PC-3 (cell line): ENCODE measurements at regions not wholly inside any gene's neighbourhood (a gene's known extent, or its start where the extent isn't known, plus 50 kb on each side); places are given as distances from the start of the nearest gene placed in this dataset.

Source experiments
- ATAC-seq: fragments of 200-7000 bp; cut with Tn5 transposase; 2 replicates; pipeline ENCODE4 v1.9.1; 2020; ENCODE audit warnings: mild to moderate bottlenecking, moderate library complexity
- BruUV-seq: library from RNA; stranded (reverse); fragments of 400-500 nt; replicated peaks from 2 replicates; lab custom pipeline; 2021; lab: Mats Ljungman, UMichigan
- CTCF ChIA-PET: fragments of 300-600 bp; sonication (Branson Sonifier 250); formaldehyde crosslinking; loops from one replicate; lab custom pipeline; 2022; ENCODE audit warnings: antibody characterized with exemption; lab: Charles Lee
- POLR2A ChIA-PET: fragments of 300-600 bp; sonication (Branson Sonifier 250); formaldehyde crosslinking; loops from one replicate; lab custom pipeline; 2022; ENCODE audit warnings: antibody characterized with exemption; ENCODE audit not compliant: unreplicated experiment; lab: Charles Lee
- DNase-seq: peaks from one replicate; pipeline ENCODE4 v3.0.0-alpha.2; 2015
- H2AFZ ChIP-seq: fragments of 300-600 bp; sonication (generic); 2 replicates; pipeline ENCODE4 v1.6.0; 2016; ENCODE audit warnings: antibody characterized with exemption, low read length
- H3F3A ChIP-seq: fragments of 300-600 bp; sonication (generic); one replicate; pipeline ENCODE4 v1.6.0; 2017; ENCODE audit warnings: antibody characterized with exemption, low read length, control low read depth, mild to moderate bottlenecking; ENCODE audit not compliant: unreplicated experiment
- H3K27ac ChIP-seq: fragments of 300-600 bp; sonication (generic); 2 replicates; pipeline ENCODE4 v1.5.1; 2016; ENCODE audit warnings: mild to moderate bottlenecking, low read length
- H3K27me3 ChIP-seq: fragments of 300-600 bp; sonication (generic); 2 replicates; pipeline ENCODE4 v1.6.1; 2016; ENCODE audit warnings: low read length, mixed read lengths
- H3K36me3 ChIP-seq: fragments of 300-600 bp; sonication (generic); 2 replicates; pipeline ENCODE4 v1.6.1; 2016; ENCODE audit warnings: low read depth, mixed run types, low read length, mixed read lengths
- H3K4me1 ChIP-seq: fragments of 300-600 bp; sonication (generic); 2 replicates; pipeline ENCODE4 v1.5.1; 2016; ENCODE audit warnings: low read length; ENCODE audit not compliant: insufficient read depth
- H3K4me2 ChIP-seq: fragments of 300-600 bp; sonication (generic); 2 replicates; pipeline ENCODE4 v1.6.0; 2016; ENCODE audit warnings: low read length
- H3K4me3 ChIP-seq: fragments of 300-600 bp; sonication (generic); 2 replicates; pipeline ENCODE4 v1.5.1; 2016; ENCODE audit warnings: mild to moderate bottlenecking, low read length, mixed read lengths
- H3K79me2 ChIP-seq: fragments of 300-600 bp; sonication (generic); 2 replicates; pipeline ENCODE4 v1.6.1; 2017; ENCODE audit warnings: low read length, mixed read lengths
- H3K9ac ChIP-seq: fragments of 300-600 bp; sonication (generic); 2 replicates; pipeline ENCODE4 v1.6.0; 2016; ENCODE audit warnings: mild to moderate bottlenecking, low read length
- H3K9me2 ChIP-seq: fragments of 300-600 bp; sonication (generic); replicated peaks from 2 replicates; pipeline ENCODE4 v1.6.1; 2016; ENCODE audit warnings: mixed run types, low read length, mixed read lengths
- H3K9me3 ChIP-seq: fragments of 300-600 bp; sonication (generic); 2 replicates; pipeline ENCODE4 v1.6.1; 2016; ENCODE audit warnings: low read length, mixed read lengths
- H4K20me1 ChIP-seq: fragments of 300-600 bp; sonication (generic); 2 replicates; pipeline ENCODE4 v1.6.1; 2016; ENCODE audit warnings: low read length, mixed read lengths
- CTCF ChIP-seq: fragments of 300-600 bp; sonication (generic); conservative IDR thresholded peaks from 2 replicates; pipeline ENCODE4 v1.5.1; 2017; ENCODE audit warnings: antibody characterized with exemption, low read depth, mild to moderate bottlenecking, low read length
- EZH2 ChIP-seq: fragments of 300-600 bp; sonication (generic); IDR thresholded peaks from one replicate; pipeline ENCODE4 v1.6.1; 2017; ENCODE audit warnings: antibody characterized with exemption, mild to moderate bottlenecking, low read length; ENCODE audit not compliant: unreplicated experiment
- EZH2phosphoT487 ChIP-seq: fragments of 300-600 bp; sonication (generic); IDR thresholded peaks from 2 replicates; pipeline ENCODE4 v1.6.1; 2018; ENCODE audit warnings: mild to moderate bottlenecking, antibody characterized with exemption, low read length, borderline replicate concordance
- intact Hi-C: fragments of 100-400 bp; cut with micrococcal nuclease; formaldehyde crosslinking; loops from 2 replicates; pipeline ENCODE4 v1.9.0; 2023

DNA sequence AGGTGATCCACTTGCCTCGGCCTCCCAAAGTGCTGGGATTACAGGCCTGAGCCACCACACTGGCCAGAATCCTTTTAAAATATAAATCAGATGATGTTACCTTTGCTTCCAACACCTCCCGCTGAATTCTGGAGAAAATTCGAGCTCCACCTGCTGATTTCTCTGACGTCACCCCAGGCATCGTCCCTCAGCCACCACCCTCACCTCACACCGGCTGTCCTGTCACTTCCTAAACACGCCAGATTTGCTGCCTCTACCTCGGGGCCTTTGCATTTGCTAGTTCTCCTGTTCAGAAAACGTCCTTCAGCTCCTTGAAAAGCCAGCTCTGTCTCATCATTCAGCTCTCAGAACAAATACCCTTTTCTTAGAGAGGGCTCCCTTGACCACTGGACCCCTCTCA, 57.9 kb downstream of the FBXO2 start:
- intact Hi-C loops = no loop called here
- no peak overlapping the region for H2AFZ ChIP-seq
- DNase-seq = no peak
- no peaks in the 10 kb centered on the region for H3K9me3 ChIP-seq
- H3K9ac ChIP-seq = no peak overlapping the region
- H3K79me2 ChIP-seq = no peaks in the 10 kb centered on the region
- no peaks in the 10 kb centered on the region for H4K20me1 ChIP-seq
- H3K4me2 ChIP-seq = no peak overlapping the region
- CTCF ChIA-PET = no interaction called here
- no TSS peak for BruUV-seq
- no peak overlapping the region for H3K4me3 ChIP-seq
- no peak overlapping the region for H3K27ac ChIP-seq
- no peaks in the 10 kb centered on the region for H3K36me3 ChIP-seq
- H3F3A ChIP-seq = no peaks in the 10 kb centered on the region
- POLR2A ChIA-PET = no interaction called here
- H3K4me1 ChIP-seq = no peaks in the 10 kb centered on the region
- no peak for ATAC-seq
- TF ChIP-seq EZH2 (no peak), CTCF (no peak), EZH2phosphoT487 (no peak)
- peaks cover 23% of the 10 kb centered on the region for H3K27me3 ChIP-seq
- no peaks in the 10 kb centered on the region for H3K9me2 ChIP-seq

- POLR2A ChIA-PET = no interaction called here
- Histone ChIP-seq H3K4me3 (no peak overlapping the region), H3K9me3 (no peaks in the 10 kb centered on the region), H3K4me1 (no peaks in the 10 kb centered on the region), H3K27ac (no peak overlapping the region), H2AFZ (no peak overlapping the region), H3K4me2 (no peak overlapping the region), H3K9ac (no peak overlapping the region), H3K27me3 (peaks cover 23% of the 10 kb centered on the region), H3K9me2 (no peaks in the 10 kb centered on the region), H3K36me3 (no peaks in the 10 kb centered on the region), H3K79me2 (no peaks in the 10 kb centered on the region), H4K20me1 (no peaks in the 10 kb centered on the region), H3F3A (no peaks in the 10 kb centered on the region)
- DNase-seq = no peak
- intact Hi-C loops = no loop called here
- TF ChIP-seq CTCF (no peak), EZH2phosphoT487 (no peak), EZH2 (no peak)
- no peak for ATAC-seq
- BruUV-seq = no TSS peak
- CTCF ChIA-PET = no interaction called here
Measured at GRCh38 chr1:11595285-11595684, 58.9 kb downstream of the FBXO2 start.

DNA sequence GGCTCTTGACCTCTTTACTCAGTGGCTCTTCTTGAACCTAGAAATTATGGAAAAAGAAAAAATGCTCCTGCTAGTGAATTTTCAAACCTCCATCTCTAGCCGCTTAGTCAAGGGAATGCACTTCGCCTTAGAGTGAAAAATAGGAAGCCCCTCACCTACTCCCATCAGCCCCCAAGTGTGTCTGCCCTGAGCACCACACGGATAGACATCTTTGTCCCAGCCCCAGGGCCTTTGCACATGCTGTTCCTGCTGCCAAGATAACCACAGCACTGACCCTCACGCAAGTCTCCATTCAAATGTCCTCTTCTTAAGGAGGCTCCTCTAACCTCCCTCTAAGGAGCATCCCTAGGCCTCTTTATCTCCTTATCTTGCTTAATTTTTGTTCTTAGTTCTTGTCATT, 59.6 kb downstream of the FBXO2 start:
- H2AFZ ChIP-seq = no peak overlapping the region
- H3K9me2 ChIP-seq = no peaks in the 10 kb centered on the region
- BruUV-seq = no TSS peak
- no peak overlapping the region for H3K9ac ChIP-seq
- no peaks in the 10 kb centered on the region for H3K9me3 ChIP-seq
- H3K79me2 ChIP-seq = no peaks in the 10 kb centered on the region
- no peaks in the 10 kb centered on the region for H3K36me3 ChIP-seq
- POLR2A ChIA-PET = no interaction called here
- intact Hi-C loops = no loop called here
- no peak overlapping the region for H3K4me3 ChIP-seq
- peaks cover 23% of the 10 kb centered on the region for H3K27me3 ChIP-seq
- ATAC-seq (no peak), DNase-seq (no peak)
- no peak for TF ChIP-seq EZH2phosphoT487
- TF ChIP-seq EZH2 = no peak
- no peak for TF ChIP-seq CTCF
- H4K20me1 ChIP-seq = no peaks in the 10 kb centered on the region
- H3F3A ChIP-seq = no peaks in the 10 kb centered on the region
- H3K4me2 ChIP-seq = no peak overlapping the region
- no peak overlapping the region for H3K27ac ChIP-seq
- CTCF ChIA-PET = no interaction called here
- no peaks in the 10 kb centered on the region for H3K4me1 ChIP-seq
